ENCODE measurements at regions not wholly inside any gene's neighbourhood (a gene's known extent, or its start where the extent isn't known, plus 50 kb on each side); places are given as distances from the start of the nearest gene placed in this dataset.
A peak's percentile ranks its signal among the peaks of the same experiment; 100 is the strongest.

DNA sequence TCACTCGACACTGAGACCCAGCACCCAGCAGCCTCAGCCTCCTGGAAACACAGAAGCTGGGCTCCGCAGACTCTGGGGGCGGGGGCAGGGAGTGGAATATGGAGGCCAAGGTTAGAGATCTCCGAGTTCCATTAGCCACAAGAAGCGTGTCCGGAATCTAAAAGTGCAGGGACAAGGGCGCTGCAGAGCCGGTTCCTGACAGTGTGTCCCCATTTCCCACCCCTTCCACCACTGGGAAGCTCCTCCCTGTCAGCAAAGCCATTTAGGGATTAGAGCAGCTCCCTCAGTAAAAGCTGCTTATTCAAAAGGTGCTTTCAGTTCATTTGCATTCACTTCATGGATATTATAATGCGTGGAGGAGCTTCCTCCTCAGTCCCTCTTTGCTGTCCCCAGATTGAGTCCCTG, 74.1 kb upstream of the HSPA9 start (continued):
- TF ChIP-seq, protein P1, sequence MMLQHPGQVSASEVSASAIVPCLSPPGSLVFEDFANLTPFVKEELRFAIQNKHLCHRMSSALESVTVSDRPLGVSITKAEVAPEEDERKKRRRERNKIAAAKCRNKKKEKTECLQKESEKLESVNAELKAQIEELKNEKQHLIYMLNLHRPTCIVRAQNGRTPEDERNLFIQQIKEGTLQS (CRISPR knock-in tag; conservative IDR thresholded peaks at IDR 0.05) = no peak
- TF ChIP-seq NFATC4 (CRISPR knock-in tag; IDR thresholded peaks at IDR 0.05) = no peak
- no peak for TF ChIP-seq ETV6 (CRISPR knock-in tag; IDR thresholded peaks at IDR 0.05)

DNA sequence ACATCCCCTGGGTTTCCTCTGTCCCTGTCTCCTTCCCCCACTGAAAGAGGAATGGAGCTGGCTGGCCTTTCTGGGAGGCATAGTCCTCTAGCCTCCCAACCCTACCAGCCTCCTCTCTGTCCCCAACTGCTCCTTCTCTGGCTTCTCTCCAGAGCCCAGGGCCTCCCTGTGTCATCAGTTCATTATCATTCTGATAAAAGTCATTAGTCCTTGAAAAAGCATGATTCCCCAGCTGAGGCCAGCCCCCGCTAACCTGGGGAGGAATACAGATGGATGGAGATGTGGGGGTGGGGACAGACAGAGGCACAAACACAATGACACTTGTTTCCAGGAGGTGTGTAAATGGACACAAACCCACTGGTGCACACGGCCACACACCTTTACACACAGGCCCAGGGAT, 73.6 kb upstream of the HSPA9 start:
- ATAC-seq (no peak; the same call in 1 of the 2 replicates), DNase-seq (ENCODE audit: low spot score) (no peak)
- H3K9me3 Mint-ChIP-seq = no peaks in the 10 kb centered on the region
- H3K4me1 Mint-ChIP-seq = peaks cover 32% of the 10 kb centered on the region
- TF ChIP-seq FOXK1 (CRISPR knock-in tag; IDR thresholded peaks at IDR 0.05) = no peak
- no peak for TF ChIP-seq ATF2 (CRISPR knock-in tag; IDR thresholded peaks at IDR 0.05; ENCODE audit: borderline replicate concordance, low read depth)
- TF ChIP-seq, protein P2, sequence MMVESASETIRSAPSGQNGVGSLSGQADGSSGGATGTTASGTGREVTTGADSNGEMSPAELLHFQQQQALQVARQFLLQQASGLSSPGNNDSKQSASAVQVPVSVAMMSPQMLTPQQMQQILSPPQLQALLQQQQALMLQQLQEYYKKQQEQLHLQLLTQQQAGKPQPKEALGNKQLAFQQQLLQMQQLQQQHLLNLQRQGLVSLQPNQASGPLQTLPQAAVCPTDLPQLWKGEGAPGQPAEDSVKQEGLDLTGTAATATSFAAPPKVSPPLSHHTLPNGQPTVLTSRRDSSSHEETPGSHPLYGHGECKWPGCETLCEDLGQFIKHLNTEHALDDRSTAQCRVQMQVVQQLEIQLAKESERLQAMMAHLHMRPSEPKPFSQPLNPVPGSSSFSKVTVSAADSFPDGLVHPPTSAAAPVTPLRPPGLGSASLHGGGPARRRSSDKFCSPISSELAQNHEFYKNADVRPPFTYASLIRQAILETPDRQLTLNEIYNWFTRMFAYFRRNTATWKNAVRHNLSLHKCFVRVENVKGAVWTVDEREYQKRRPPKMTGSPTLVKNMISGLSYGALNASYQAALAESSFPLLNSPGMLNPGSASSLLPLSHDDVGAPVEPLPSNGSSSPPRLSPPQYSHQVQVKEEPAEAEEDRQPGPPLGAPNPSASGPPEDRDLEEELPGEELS (CRISPR knock-in tag; IDR thresholded peaks at IDR 0.05) = no peak
- no peak for TF ChIP-seq GRHL2 (CRISPR knock-in tag; IDR thresholded peaks at IDR 0.05; ENCODE audit: insufficient replicate concordance, severe bottlenecking)
- no peak for TF ChIP-seq SMAD4 (CRISPR knock-in tag; IDR thresholded peaks at IDR 0.05)
- TF ChIP-seq HMGXB4 (CRISPR knock-in tag; IDR thresholded peaks at IDR 0.05) = no peak
- TF ChIP-seq MAX (CRISPR knock-in tag; IDR thresholded peaks at IDR 0.05) = no peak
- no peak for TF ChIP-seq ELF4 (CRISPR knock-in tag; IDR thresholded peaks at IDR 0.05; ENCODE audit: low read depth)
- TF ChIP-seq ZNF138 (CRISPR knock-in tag; conservative IDR thresholded peaks at IDR 0.05) = no peak
- no peak for TF ChIP-seq TP53 (CRISPR knock-in tag; IDR thresholded peaks at IDR 0.05)
- TF ChIP-seq ZNF416 (CRISPR knock-in tag; IDR thresholded peaks at IDR 0.05) = no peak
- no peak for TF ChIP-seq CTCF (IDR thresholded peaks at IDR 0.05)
- no peak for TF ChIP-seq IRF2 (CRISPR knock-in tag; IDR thresholded peaks at IDR 0.05; ENCODE audit: borderline replicate concordance, low read depth)
- no peak for TF ChIP-seq NR2C2 (CRISPR knock-in tag; IDR thresholded peaks at IDR 0.05)
- no peak for TF ChIP-seq ZBTB21 (CRISPR knock-in tag; IDR thresholded peaks at IDR 0.05; ENCODE audit: borderline replicate concordance)
- CTCF ChIA-PET = interaction anchor here (0.7 to 2.7 kb wide), 10 partner anchors 9 to 602 kb away, joined by 3 to 14 read pairs (median 8); no protein-coding TSS in a partner anchor
- H3K4me3 Mint-ChIP-seq = peak overlapping the region; percentile 18; the same call in 1 of the 2 replicates
- no peak overlapping the region for H3K27ac Mint-ChIP-seq
- POLR2A ChIA-PET = interaction anchor here (0.9 kb wide), 1 partner anchor 77 kb away, joined by 3 read pairs; no protein-coding TSS in a partner anchor
- H3K36me3 Mint-ChIP-seq = no peaks in the 10 kb centered on the region
- no peaks in the 10 kb centered on the region for H3K27me3 Mint-ChIP-seq (ENCODE audit: low read depth)
